ENCODE measurements at regions not wholly inside any gene's neighbourhood (a gene's known extent, or its start where the extent isn't known, plus 50 kb on each side); places are given as distances from the start of the nearest gene placed in this dataset.

DNA sequence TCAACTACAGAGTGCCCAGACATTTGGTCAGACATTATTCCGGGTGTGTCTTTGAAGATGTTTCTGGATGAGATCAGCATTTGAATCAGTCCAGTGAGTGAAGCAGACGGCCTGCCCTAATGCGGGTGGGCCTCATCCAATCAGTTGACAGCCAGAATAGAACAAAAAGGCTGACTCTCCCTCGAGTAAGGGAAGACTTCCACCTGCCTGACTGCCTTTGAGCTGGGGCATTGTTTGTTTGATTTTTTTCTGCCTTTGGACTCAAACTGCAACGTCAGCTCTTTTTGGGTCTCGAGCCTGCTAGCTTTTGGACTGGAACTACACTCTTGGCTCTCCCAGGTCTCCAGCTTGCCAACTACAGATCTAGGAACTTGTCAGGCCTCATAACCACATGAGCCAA lies 111.7 kb upstream of the AGAP1 start:
- DNase-seq (ENCODE audit: low spot score): no peak
- TF ChIP-seq, protein P1, sequence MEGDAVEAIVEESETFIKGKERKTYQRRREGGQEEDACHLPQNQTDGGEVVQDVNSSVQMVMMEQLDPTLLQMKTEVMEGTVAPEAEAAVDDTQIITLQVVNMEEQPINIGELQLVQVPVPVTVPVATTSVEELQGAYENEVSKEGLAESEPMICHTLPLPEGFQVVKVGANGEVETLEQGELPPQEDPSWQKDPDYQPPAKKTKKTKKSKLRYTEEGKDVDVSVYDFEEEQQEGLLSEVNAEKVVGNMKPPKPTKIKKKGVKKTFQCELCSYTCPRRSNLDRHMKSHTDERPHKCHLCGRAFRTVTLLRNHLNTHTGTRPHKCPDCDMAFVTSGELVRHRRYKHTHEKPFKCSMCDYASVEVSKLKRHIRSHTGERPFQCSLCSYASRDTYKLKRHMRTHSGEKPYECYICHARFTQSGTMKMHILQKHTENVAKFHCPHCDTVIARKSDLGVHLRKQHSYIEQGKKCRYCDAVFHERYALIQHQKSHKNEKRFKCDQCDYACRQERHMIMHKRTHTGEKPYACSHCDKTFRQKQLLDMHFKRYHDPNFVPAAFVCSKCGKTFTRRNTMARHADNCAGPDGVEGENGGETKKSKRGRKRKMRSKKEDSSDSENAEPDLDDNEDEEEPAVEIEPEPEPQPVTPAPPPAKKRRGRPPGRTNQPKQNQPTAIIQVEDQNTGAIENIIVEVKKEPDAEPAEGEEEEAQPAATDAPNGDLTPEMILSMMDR (IDR thresholded peaks at IDR 0.05; ENCODE audit: extremely low read depth, missing control alignments): no peak

DNA sequence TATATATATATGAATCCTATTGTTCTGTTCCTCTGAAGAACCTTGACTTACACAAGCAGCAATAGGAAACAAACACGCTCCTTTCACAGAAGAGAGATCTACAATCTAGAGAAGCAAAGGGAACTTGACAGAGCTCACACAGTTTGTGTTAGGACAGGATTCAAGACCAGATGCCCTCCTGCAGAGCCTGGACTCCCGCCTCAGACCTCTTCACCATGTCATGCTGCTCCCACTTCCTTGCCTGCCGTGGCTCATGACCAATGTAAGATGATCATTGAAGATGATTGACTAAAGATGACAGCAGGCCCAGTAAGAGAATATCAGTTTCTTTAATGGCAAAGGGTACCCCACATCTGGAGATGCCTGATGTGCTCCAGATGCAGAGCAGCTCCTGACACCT lies 111.2 kb upstream of the AGAP1 start:
- DNase-seq (ENCODE audit: low spot score): no peak
- TF ChIP-seq, protein P1 (IDR thresholded peaks at IDR 0.05; ENCODE audit: extremely low read depth, missing control alignments): no peak

DNA sequence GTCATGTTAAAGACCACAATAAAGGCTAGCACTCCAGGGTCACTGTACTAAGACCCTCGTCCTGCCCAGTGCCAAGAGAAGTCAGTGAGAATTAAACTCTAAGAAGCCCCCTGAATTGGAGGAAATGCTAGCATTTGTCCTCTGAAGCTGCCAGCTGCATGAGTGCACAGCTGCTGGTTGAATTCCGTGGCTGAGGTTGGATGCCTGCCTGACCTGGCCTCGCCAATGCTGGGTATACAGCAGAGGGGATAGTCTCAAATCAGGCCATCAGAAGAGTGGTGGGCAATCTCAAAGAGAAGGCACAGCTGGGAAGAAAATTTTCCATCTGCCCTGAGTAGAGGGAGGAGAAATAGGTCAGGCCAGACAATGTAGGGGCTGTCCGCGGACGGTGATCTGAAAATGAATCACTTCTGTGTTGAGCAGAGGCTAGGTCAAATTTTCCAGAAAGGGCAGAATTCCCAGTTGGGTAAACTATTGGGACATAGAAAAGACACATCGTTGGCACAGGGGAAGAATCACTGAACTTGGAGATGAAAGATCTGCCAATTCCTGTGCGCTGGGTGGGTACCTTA lies 110.5 kb upstream of the AGAP1 start:
- no peak for DNase-seq (ENCODE audit: low spot score)
- TF ChIP-seq, protein P1 (IDR thresholded peaks at IDR 0.05; ENCODE audit: extremely low read depth, missing control alignments): no peak

DNA sequence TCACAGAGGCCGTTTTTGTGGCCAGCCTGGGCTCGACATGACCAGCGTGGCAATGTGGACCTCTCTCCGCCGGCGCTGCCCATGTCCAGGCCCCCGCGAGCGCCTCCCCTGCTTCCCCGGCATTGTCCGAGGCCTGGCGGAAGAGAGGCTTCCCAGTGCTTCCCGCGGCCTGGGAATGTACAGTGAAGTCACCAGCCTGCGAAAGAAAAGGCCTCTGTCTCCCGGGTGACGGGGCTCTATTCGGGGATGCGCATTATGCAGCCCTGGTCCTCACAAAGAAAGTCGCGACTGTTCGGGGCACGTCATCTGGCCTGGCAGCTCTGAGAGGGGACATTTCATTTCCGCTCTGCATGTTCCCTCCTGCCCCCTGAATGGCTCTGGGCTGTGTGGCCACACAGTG lies 109.2 kb upstream of the AGAP1 start:
- DNase-seq (ENCODE audit: low spot score): no peak
- TF ChIP-seq, protein P1 (IDR thresholded peaks at IDR 0.05; ENCODE audit: extremely low read depth, missing control alignments): no peak

DNA sequence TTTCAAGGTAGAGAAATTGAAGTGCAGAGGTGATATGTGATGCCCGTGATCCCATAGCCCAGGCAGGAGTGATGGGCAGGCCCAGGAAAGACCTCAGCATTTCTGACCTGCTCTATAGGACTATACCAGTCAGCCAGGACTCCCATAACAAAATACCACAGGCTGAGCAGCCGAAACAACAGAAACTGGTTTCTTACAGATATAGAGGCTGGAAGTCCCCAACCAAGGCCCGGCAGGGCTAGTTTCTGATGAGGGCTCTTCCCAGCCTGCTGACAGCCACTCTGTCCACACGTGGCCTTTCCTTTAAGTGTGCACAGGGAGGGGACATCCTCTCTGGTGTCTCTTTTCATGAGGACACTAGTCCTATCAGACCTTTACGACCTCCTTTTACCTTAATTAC lies 104.2 kb upstream of the AGAP1 start:
- DNase-seq (ENCODE audit: low spot score): no peak
- TF ChIP-seq, protein P1 (IDR thresholded peaks at IDR 0.05; ENCODE audit: extremely low read depth, missing control alignments): no peak

DNA sequence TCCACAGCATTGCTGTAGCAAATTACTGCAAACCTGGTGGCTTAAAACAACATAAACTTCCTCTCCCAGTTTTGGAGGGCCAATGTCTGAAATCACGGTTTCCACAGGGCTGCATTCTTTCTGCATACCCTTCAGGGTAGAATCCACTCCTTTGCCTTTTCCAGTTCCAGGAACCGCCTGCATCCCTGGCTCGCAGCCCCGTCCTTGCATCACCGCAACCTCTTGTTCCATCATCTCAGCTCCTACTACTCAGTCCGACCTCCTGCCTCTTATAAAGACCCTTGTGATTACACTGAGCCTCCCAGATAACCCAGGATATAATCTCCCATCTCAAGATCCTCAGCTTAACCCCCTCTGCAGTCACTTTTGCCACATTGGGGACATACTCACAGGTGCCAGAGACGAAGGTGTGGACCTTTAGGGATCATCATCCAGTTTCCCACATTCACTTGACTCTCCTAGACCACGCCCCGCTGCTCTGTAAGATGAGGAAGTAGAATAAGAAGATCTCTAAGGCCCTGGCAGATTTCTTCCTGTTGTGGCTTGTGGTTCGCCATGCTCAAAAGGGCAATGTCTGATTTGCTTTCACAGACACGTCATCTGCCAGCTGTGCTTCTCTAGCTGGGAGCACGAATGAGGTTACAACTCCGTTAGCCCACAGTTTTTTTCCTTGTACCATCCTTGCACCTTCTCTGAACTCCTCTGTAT lies 103.6 kb upstream of the AGAP1 start:
- no peak for DNase-seq (ENCODE audit: low spot score)
- TF ChIP-seq, protein P1 (IDR thresholded peaks at IDR 0.05; ENCODE audit: extremely low read depth, missing control alignments): no peak

DNA sequence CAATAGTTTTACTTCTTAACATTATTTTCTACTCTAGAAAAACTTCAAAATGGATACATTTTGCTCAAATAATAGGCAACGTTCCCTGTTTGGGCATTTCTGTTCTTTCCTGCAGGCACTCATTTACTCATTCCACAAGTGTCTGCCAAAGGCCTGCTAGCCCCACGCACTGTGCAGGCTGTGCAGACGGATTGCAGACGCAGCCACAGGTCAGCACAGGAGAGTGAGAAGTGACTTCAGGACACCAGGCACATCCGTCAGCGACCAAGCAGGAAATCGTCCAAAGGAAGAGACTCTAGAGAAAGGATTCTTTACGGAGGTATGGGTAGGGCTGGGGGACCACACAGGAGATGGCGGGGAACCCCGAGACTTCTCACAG lies 103.0 kb upstream of the AGAP1 start:
- TF ChIP-seq, protein P1 (IDR thresholded peaks at IDR 0.05; ENCODE audit: extremely low read depth, missing control alignments): no peak
- no peak for DNase-seq (ENCODE audit: low spot score)
